NB4 (cell line): ENCODE measurements at regions not wholly inside any gene's neighbourhood (a gene's known extent, or its start where the extent isn't known, plus 50 kb on each side); places are given as distances from the start of the nearest gene placed in this dataset.

Experiments used
- DNase-seq: peaks from one replicate; pipeline ENCODE4 v3.0.0; 2010; ENCODE audit warnings: low read depth
- H3K4me3 ChIP-seq: one replicate; pipeline ENCODE4 v1.5.1; 2011; ENCODE audit warnings: mild to moderate bottlenecking, low read depth, low read length, moderate library complexity
- MYC ChIP-seq: IDR thresholded peaks from 2 replicates; pipeline ENCODE4 v1.6.1; 2011; ENCODE audit warnings: low read depth, low read length
- POLR2A ChIP-seq: IDR thresholded peaks from 2 replicates; pipeline ENCODE4 v1.6.1; 2011; ENCODE audit warnings: mild to moderate bottlenecking; ENCODE audit not compliant: insufficient read length; ENCODE audit errors: extremely low read depth
- TF ChIP-seq, protein P1 (sequence below): IDR thresholded peaks from 2 replicates; pipeline ENCODE4 v1.6.1; 2011; ENCODE audit warnings: low read depth, low read length
- TF ChIP-seq, protein P2 (sequence below): IDR thresholded peaks from one replicate; pipeline ENCODE4 v1.5.1; 2012; ENCODE audit warnings: low read depth, low read length

DNA sequence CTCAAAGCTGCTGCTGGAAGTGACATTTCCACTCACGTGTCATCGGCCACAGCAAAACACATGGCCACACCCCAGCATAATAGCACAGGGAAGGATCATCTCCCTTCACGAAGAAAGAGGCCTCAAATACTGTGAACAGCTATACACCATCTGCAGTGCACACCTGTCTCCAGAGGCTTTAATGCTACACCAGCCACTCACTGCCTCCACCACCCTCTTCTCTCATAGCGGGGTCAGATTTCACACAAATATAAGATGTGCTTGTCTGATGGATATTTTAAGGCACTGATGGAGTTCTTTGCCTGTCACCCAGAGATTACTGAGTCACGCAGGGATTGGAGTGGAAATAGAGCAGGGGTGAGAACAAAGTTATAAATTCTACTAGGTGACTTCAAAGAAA is 374.0 kb downstream of the ZNF516 start:
- DNase-seq, result no peak
- no peak overlapping the region for H3K4me3 ChIP-seq
- TF ChIP-seq POLR2A, result no peak
- TF ChIP-seq, protein P1, sequence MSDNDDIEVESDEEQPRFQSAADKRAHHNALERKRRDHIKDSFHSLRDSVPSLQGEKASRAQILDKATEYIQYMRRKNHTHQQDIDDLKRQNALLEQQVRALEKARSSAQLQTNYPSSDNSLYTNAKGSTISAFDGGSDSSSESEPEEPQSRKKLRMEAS, result no peak
- no peak for TF ChIP-seq MYC
- TF ChIP-seq, protein P2, sequence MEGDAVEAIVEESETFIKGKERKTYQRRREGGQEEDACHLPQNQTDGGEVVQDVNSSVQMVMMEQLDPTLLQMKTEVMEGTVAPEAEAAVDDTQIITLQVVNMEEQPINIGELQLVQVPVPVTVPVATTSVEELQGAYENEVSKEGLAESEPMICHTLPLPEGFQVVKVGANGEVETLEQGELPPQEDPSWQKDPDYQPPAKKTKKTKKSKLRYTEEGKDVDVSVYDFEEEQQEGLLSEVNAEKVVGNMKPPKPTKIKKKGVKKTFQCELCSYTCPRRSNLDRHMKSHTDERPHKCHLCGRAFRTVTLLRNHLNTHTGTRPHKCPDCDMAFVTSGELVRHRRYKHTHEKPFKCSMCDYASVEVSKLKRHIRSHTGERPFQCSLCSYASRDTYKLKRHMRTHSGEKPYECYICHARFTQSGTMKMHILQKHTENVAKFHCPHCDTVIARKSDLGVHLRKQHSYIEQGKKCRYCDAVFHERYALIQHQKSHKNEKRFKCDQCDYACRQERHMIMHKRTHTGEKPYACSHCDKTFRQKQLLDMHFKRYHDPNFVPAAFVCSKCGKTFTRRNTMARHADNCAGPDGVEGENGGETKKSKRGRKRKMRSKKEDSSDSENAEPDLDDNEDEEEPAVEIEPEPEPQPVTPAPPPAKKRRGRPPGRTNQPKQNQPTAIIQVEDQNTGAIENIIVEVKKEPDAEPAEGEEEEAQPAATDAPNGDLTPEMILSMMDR, result no peak

DNA sequence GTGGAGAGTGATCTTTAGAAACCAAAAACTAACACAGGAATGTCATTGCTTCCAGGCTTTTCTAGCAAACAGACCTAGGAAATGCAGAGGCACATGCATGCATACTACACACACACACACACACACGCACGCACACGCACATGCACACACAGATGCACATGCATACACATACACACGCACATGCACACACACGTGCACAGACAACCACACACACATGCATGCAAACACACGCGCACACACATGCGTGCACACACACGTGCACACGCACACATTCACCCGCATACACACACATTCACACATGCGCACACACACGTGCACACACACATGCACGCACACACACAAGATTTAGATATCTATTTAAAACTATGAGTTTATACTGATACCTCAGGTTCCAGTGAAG is 379.5 kb downstream of the ZNF516 start:
- TF ChIP-seq MYC (no peak), POLR2A (no peak)
- TF ChIP-seq, protein P2, result no peak
- TF ChIP-seq, protein P1, result no peak
- no peak for DNase-seq
- no peak overlapping the region for H3K4me3 ChIP-seq

DNA sequence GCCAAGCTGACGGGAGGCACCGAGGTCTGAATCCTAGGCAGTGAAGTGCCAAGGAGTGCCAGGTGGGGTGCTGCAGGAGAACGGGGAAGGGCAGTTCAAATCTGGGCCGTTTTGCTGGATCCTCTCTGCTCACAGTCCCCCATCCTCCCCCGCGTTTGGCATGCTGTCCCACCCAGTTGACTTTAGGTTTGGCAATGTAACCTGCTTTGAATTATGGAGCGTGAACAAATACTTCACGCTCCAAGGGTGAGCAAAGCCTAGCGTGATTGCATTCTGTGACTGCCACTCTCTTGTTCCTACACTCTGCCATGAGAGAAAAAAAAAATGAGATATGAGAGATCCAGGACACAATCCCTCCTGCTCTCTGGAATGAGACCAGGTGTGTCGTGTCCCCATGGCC is 381.9 kb downstream of the ZNF516 start:
- no peak for DNase-seq
- no peak overlapping the region for H3K4me3 ChIP-seq
- TF ChIP-seq POLR2A (no peak), MYC (no peak)
- TF ChIP-seq, protein P2, result no peak
- TF ChIP-seq, protein P1, result no peak

DNA sequence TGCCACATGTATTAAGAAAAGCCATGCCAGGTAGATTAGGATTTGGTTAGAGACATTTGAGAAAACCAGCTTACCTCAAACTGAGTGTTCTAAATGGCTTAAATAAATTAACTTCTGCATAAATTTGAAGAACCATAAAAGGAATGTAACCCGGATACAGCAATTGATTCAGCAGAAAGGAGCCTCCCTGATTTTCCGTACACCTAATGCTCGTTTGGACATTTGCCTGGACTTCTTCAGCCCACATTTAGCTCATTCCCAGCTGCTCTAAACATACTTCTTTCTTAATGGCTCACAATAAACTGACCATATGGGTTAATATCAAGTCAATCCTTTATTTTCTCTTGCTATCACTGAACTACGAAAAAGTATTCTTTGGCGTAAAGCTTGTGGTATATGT is 392.4 kb downstream of the ZNF516 start:
- H3K4me3 ChIP-seq, result no peak overlapping the region
- DNase-seq, result no peak
- TF ChIP-seq POLR2A, result no peak
- TF ChIP-seq, protein P1, result no peak
- TF ChIP-seq, protein P2, result no peak
- no peak for TF ChIP-seq MYC

DNA sequence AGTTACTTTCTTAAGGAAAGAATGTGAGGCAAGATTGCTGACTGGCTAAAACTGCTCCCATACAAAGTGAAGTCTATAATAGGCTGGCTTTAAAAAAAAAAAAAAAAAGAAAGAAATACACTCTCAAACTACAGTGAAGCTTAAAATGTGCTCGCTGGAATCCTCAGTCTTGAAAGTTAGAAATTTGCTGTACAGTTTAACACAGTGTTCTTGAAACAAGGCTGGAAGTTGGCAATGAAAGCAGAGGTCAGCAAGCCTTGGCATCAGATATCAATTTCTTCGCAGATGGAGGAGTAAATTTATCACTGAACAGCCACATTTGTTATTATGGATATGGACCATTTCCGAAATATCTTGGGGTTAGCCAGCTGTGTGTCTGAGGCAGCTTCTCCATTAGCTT is 392.9 kb downstream of the ZNF516 start:
- no peak overlapping the region for H3K4me3 ChIP-seq
- TF ChIP-seq POLR2A (no peak), MYC (no peak)
- TF ChIP-seq, protein P1, result no peak
- TF ChIP-seq, protein P2, result no peak
- DNase-seq, result no peak
